Panc1 (cell line): ENCODE measurements at regions not wholly inside any gene's neighbourhood (a gene's known extent, or its start where the extent isn't known, plus 50 kb on each side); places are given as distances from the start of the nearest gene placed in this dataset.
"Not testable (repeated sequence)": the region's sequence is repeated elsewhere in the genome, so short reads cannot be mapped to it uniquely, and the experiment has no call there.

Experiments used
- ATAC-seq: fragments of 200-7000 bp; cut with Tn5 transposase; 2 replicates; pipeline ENCODE4 v1.9.1; 2020; ENCODE audit warnings: mild to moderate bottlenecking, moderate library complexity
- BruUV-seq: library from RNA; stranded (reverse); fragments of 400-500 nt; replicated peaks from 2 replicates; lab custom pipeline; 2021; lab: Mats Ljungman, UMichigan
- CTCF ChIA-PET: fragments of 300-600 bp; sonication (Branson Sonifier 250); formaldehyde crosslinking; loops from one replicate; lab custom pipeline; 2022; ENCODE audit warnings: antibody characterized with exemption; lab: Charles Lee
- POLR2A ChIA-PET: fragments of 300-600 bp; sonication (Branson Sonifier 250); formaldehyde crosslinking; loops from one replicate; lab custom pipeline; 2022; ENCODE audit warnings: antibody characterized with exemption; lab: Charles Lee
- DNase-seq: peaks from one replicate; pipeline ENCODE4 v3.0.0-alpha.2; 2010; ENCODE audit warnings: low read depth, low spot score
- H3K27ac ChIP-seq: 2 replicates; pipeline ENCODE4 v1.5.1; 2011; ENCODE audit warnings: mild to moderate bottlenecking, low read length, inconsistent platforms
- H3K27me3 ChIP-seq: fragments of 200-500 bp; sonication (Bioruptor generic); 2 replicates; pipeline ENCODE4 v1.6.0; 2014; ENCODE audit warnings: low read length, inconsistent platforms; ENCODE audit not compliant: control insufficient read depth, insufficient read depth
- H3K36me3 ChIP-seq: fragments of 200-500 bp; sonication (Bioruptor generic); 2 replicates; pipeline ENCODE4 v1.5.1; 2014; ENCODE audit warnings: inconsistent platforms, mild to moderate bottlenecking, low read length, moderate library complexity; ENCODE audit not compliant: control insufficient read depth, insufficient read depth
- H3K4me1 ChIP-seq: 2 replicates; pipeline ENCODE4 v1.5.1; 2011; ENCODE audit warnings: inconsistent platforms, mild to moderate bottlenecking, low read length, moderate library complexity; ENCODE audit not compliant: control insufficient read depth, insufficient read depth
- H3K4me3 ChIP-seq, 2 experiments: 2 replicates each; pipeline ENCODE4 v1.5.1; 2011 to 2012; ENCODE audit warnings: low read depth in 2 of 2, low read length in 2 of 2, mild to moderate bottlenecking in 2 of 2, inconsistent platforms in 1 of 2, moderate library complexity in 1 of 2
- H3K9me3 ChIP-seq: fragments of 200-500 bp; sonication (Bioruptor generic); 2 replicates; pipeline ENCODE4 v1.5.1; 2014; ENCODE audit warnings: low read depth, mild to moderate bottlenecking, inconsistent platforms, low read length, moderate library complexity; ENCODE audit not compliant: control insufficient read depth, insufficient read depth
- POLR2AphosphoS5 ChIP-seq: IDR thresholded peaks from 2 replicates; pipeline ENCODE4 v1.6.1; 2012; ENCODE audit warnings: mild to moderate bottlenecking, low read depth, low read length, moderate library complexity
- SIN3A ChIP-seq: IDR thresholded peaks from 2 replicates; pipeline ENCODE4 v1.6.1; 2012; ENCODE audit warnings: low read depth, mild to moderate bottlenecking, low read length, moderate library complexity, borderline replicate concordance; ENCODE audit not compliant: insufficient read depth
- TCF7L2 ChIP-seq: IDR thresholded peaks from 2 replicates; pipeline ENCODE4 v1.6.1; 2011; ENCODE audit warnings: mild to moderate bottlenecking, low read depth, low read length, inconsistent platforms
- in situ Hi-C: cut with HindIII; loops from 2 replicates; pipeline ENCODE4 v1.10.0; 2016; ENCODE audit warnings: low sequenced_read_pairs, low pct_unique_long_range_greater_than_20kb
- intact Hi-C: fragments of 100-400 bp; cut with micrococcal nuclease; formaldehyde crosslinking; loops from one replicate; pipeline ENCODE4 v1.10.0; 2022; ENCODE audit not compliant: unreplicated experiment
- TF ChIP-seq, protein P1 (sequence below): fragments of 450-650 bp; IDR thresholded peaks from 2 replicates; pipeline ENCODE4 v1.5.1; 2017; ENCODE audit warnings: mild to moderate bottlenecking
- TF ChIP-seq, protein P2 (sequence below), 2 experiments: IDR thresholded peaks; 2 replicates each; pipeline ENCODE4 v1.6.1; 2011 to 2012; ENCODE audit warnings: low read depth in 2 of 2, control low read depth in 1 of 2, low read length in 1 of 2, mild to moderate bottlenecking in 1 of 2, moderate library complexity in 1 of 2; ENCODE audit not compliant: insufficient read depth in 1 of 2

DNA sequence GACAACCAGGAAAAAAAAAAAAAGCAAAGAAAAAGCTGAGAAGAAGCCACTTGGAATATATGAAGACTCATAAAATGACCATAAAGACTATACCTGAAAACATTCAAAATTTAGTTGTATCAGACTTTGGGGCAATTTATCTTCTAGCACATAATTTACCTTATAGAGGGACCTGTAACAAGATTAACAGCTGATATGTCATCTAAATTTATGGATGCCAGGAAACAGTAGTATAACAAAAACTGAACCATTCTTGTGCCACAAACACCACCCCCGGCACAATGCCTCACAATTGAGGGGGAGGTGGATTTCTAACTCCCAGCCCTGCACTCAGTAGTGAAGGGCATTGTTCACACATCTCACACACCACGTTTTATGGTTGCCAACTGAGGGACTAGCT is 1352.0 kb downstream of the BRINP3 start:
- H3K4me3 ChIP-seq = no peak overlapping the region
- BruUV-seq = no TSS peak
- DNase-seq (no peak), ATAC-seq (no peak)
- in situ Hi-C loops = no loop called here
- CTCF ChIA-PET = no interaction called here
- POLR2A ChIA-PET = no interaction called here
- intact Hi-C loops = no loop called here
- TF ChIP-seq, protein P1, sequence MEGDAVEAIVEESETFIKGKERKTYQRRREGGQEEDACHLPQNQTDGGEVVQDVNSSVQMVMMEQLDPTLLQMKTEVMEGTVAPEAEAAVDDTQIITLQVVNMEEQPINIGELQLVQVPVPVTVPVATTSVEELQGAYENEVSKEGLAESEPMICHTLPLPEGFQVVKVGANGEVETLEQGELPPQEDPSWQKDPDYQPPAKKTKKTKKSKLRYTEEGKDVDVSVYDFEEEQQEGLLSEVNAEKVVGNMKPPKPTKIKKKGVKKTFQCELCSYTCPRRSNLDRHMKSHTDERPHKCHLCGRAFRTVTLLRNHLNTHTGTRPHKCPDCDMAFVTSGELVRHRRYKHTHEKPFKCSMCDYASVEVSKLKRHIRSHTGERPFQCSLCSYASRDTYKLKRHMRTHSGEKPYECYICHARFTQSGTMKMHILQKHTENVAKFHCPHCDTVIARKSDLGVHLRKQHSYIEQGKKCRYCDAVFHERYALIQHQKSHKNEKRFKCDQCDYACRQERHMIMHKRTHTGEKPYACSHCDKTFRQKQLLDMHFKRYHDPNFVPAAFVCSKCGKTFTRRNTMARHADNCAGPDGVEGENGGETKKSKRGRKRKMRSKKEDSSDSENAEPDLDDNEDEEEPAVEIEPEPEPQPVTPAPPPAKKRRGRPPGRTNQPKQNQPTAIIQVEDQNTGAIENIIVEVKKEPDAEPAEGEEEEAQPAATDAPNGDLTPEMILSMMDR = no peak
- TF ChIP-seq TCF7L2 = no peak
- no peak for TF ChIP-seq SIN3A
- no peak for TF ChIP-seq POLR2AphosphoS5
- TF ChIP-seq, protein P2, sequence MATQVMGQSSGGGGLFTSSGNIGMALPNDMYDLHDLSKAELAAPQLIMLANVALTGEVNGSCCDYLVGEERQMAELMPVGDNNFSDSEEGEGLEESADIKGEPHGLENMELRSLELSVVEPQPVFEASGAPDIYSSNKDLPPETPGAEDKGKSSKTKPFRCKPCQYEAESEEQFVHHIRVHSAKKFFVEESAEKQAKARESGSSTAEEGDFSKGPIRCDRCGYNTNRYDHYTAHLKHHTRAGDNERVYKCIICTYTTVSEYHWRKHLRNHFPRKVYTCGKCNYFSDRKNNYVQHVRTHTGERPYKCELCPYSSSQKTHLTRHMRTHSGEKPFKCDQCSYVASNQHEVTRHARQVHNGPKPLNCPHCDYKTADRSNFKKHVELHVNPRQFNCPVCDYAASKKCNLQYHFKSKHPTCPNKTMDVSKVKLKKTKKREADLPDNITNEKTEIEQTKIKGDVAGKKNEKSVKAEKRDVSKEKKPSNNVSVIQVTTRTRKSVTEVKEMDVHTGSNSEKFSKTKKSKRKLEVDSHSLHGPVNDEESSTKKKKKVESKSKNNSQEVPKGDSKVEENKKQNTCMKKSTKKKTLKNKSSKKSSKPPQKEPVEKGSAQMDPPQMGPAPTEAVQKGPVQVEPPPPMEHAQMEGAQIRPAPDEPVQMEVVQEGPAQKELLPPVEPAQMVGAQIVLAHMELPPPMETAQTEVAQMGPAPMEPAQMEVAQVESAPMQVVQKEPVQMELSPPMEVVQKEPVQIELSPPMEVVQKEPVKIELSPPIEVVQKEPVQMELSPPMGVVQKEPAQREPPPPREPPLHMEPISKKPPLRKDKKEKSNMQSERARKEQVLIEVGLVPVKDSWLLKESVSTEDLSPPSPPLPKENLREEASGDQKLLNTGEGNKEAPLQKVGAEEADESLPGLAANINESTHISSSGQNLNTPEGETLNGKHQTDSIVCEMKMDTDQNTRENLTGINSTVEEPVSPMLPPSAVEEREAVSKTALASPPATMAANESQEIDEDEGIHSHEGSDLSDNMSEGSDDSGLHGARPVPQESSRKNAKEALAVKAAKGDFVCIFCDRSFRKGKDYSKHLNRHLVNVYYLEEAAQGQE (IDR thresholded peaks at IDR 0.05; ENCODE audit: insufficient read depth in 1 of 2, low read depth in 2 of 2, low read length in 1 of 2) = no peak
- no peaks in the 10 kb centered on the region for H3K4me1 ChIP-seq
- no peaks in the 10 kb centered on the region for H3K27me3 ChIP-seq
- no peaks in the 10 kb centered on the region for H3K36me3 ChIP-seq
- no peak overlapping the region for H3K27ac ChIP-seq
- no peaks in the 10 kb centered on the region for H3K9me3 ChIP-seq

GRCh38 chr1:189131576-189131975 is 1346.1 kb downstream of the BRINP3 start:
- ChIA-PET POLR2A (no interaction called here), CTCF (no interaction called here)
- in situ Hi-C loops = no loop called here
- no peaks in the 10 kb centered on the region for H3K9me3 ChIP-seq
- BruUV-seq = no TSS peak
- no peaks in the 10 kb centered on the region for H3K27me3 ChIP-seq
- no peak for ATAC-seq
- H3K27ac ChIP-seq = no peak overlapping the region
- TF ChIP-seq SIN3A (no peak), TCF7L2 (no peak), POLR2AphosphoS5 (no peak)
- TF ChIP-seq, protein P1 = no peak
- TF ChIP-seq, protein P2 (IDR thresholded peaks at IDR 0.05; ENCODE audit: insufficient read depth in 1 of 2, low read depth in 2 of 2, low read length in 1 of 2) = no peak
- H3K4me1 ChIP-seq = no peaks in the 10 kb centered on the region
- H3K36me3 ChIP-seq = no peaks in the 10 kb centered on the region
- no peak for DNase-seq
- intact Hi-C loops = no loop called here
- no peak overlapping the region for H3K4me3 ChIP-seq

- H3K27me3 ChIP-seq, ATAC-seq, H3K9me3 ChIP-seq, intact Hi-C loops, BruUV-seq, H3K4me1 ChIP-seq, H3K4me3 ChIP-seq, POLR2A ChIA-PET, CTCF ChIA-PET, DNase-seq, H3K27ac ChIP-seq, in situ Hi-C loops, H3K36me3 ChIP-seq: not testable (repeated sequence)
Measured at GRCh38 chr1:189139748-189140147, 1337.9 kb downstream of the BRINP3 start.
